Lower leg skin (tissue), 4 donors: ENCODE measurements at regions not wholly inside any gene's neighbourhood (a gene's known extent, or its start where the extent isn't known, plus 50 kb on each side); places are given as distances from the start of the nearest gene placed in this dataset.

Experiments
- DNase-seq, 2 donors: peaks; one replicate each; pipeline ENCODE4 v3.0.0-alpha.2; 2019; ENCODE audit warnings: low spot score in 2 of 2
- H3K4me3 ChIP-seq: fragments of 200-600 bp; sonication (generic); 2 replicates; pipeline ENCODE4 v1.5.1; 2017; ENCODE audit warnings: mild to moderate bottlenecking, low read depth; ENCODE audit not compliant: poor library complexity, severe bottlenecking
- POLR2A ChIP-seq, 2 donors: fragments of 450-650 bp; IDR thresholded peaks; one replicate each; pipeline ENCODE4 v1.6.1; 2016 to 2017; ENCODE audit warnings: antibody characterized with exemption in 2 of 2, mild to moderate bottlenecking in 1 of 2, moderate library complexity in 1 of 2
- WGBS, 2 donors: methylation state at CpG; one replicate each; pipeline ENCODE4 v1.1.5; 2018; 5-methylcytosine and 5-hydroxymethylcytosine counted together
- intact Hi-C: fragments of 100-400 bp; cut with DNase I; formaldehyde crosslinking; loops from one replicate; pipeline ENCODE4 v1.15.0; 2023; ENCODE audit warnings: low total_unique reads
- TF ChIP-seq, protein P1 (sequence below), 3 donors: fragments of 450-650 bp; IDR thresholded peaks; one replicate each; pipeline ENCODE4 v1.5.1; 2016; ENCODE audit warnings: antibody characterized with exemption in 3 of 3, mild to moderate bottlenecking in 3 of 3, moderate library complexity in 2 of 3

DNA sequence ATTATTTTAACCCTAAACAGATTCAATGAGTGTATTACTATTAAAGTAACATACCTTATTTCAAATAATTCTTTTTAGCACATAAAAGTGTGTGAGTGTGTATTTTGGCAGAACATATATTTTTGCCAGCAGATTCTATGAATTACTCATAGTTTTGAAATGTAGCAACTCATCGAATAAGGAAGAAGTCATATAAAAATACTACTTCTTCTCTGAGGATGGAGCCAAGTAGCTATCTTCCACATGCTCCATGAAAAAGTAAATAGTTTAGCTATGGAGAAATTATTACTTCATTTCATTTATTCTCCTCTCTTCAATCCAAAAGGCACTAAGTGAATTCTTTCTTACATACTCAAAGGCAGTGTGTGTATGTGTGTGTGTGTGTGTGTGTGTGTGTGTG lies 1090.4 kb upstream of the CDH6 start:
- no peak for DNase-seq
- TF ChIP-seq, protein P1, sequence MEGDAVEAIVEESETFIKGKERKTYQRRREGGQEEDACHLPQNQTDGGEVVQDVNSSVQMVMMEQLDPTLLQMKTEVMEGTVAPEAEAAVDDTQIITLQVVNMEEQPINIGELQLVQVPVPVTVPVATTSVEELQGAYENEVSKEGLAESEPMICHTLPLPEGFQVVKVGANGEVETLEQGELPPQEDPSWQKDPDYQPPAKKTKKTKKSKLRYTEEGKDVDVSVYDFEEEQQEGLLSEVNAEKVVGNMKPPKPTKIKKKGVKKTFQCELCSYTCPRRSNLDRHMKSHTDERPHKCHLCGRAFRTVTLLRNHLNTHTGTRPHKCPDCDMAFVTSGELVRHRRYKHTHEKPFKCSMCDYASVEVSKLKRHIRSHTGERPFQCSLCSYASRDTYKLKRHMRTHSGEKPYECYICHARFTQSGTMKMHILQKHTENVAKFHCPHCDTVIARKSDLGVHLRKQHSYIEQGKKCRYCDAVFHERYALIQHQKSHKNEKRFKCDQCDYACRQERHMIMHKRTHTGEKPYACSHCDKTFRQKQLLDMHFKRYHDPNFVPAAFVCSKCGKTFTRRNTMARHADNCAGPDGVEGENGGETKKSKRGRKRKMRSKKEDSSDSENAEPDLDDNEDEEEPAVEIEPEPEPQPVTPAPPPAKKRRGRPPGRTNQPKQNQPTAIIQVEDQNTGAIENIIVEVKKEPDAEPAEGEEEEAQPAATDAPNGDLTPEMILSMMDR (IDR thresholded peaks at IDR 0.05) = no peak
- WGBS, 2 donors = 46 to 61% methylated on average over 1 of the region's 1 CpG
- no peak overlapping the region for H3K4me3 ChIP-seq
- intact Hi-C loops = no loop called here

DNA sequence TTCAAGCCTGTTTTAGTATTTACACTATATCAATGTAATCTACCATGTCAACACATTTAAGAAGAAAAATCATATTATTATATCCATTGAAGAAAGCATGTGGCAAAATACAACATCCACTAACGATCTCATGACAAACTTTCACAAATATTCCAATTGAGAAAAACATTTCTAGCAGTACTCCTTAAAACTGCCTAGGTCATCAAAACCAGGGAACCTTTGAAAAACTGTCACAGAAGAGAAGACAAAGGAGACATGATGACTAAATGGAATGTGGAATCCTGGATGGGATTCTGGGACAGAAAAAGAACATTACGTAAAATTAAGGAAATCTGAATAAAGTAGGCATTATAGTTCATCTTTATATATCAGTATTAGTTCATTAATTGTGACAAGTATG lies 1091.3 kb upstream of the CDH6 start:
- no peak overlapping the region for H3K4me3 ChIP-seq
- 79 to 84% methylated on average over 2 of the region's 2 CpGs for WGBS, 2 donors
- intact Hi-C loops = no loop called here
- no peak for TF ChIP-seq POLR2A (IDR thresholded peaks at IDR 0.05)
- TF ChIP-seq, protein P1 (IDR thresholded peaks at IDR 0.05) = no peak
- DNase-seq = no peak

DNA sequence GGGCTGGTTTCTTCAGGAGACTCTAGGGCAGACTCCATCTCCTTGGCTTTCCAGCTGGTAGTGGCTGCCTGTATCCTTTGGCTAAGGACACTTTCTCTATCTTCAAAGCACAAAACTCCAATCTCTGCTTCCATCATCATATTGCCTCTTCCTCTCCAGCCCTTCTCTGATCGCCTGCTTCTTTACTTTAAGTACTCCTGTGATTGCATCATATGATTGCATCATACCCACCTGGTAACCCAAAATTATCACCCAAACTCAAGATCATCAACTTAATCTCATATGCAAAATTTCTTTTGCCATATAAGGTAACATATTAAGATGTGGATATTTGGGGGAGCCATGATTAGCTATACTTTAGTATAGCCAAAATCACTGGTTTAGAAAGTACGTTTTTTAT lies 1092.6 kb upstream of the CDH6 start:
- WGBS, 2 donors = 79 to 80% methylated on average over 2 of the region's 2 CpGs
- TF ChIP-seq POLR2A (IDR thresholded peaks at IDR 0.05) = no peak
- TF ChIP-seq, protein P1 (IDR thresholded peaks at IDR 0.05) = no peak
- no peak overlapping the region for H3K4me3 ChIP-seq
- no peak for DNase-seq
- intact Hi-C loops = no loop called here

DNA sequence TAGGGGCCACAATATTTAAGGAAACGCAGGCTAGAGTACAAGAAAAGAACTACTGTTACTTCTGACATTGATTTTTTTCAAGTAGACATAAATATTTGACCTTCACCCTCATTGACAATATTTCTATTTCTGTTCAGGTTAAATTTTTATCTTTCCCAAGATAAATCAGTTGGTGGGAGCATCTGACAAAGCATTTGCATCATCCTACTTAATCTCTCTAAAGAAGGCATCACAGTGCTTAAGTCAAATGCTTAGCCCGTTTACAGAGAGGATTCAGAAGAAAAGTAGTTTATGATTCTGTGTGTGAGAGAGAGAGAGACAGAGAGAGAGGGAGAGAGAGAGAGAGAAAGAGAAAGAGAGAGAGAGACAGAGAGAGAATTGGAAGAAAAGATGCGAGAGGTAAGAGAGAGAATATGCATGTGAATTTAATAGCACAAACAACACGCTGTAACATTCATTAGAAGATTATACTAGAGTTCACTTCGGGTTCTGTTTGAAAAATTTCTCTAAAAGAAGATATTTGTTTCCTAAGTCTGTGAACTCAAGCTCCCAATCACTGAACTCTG lies 1093.3 kb upstream of the CDH6 start:
- 51 to 66% methylated on average over 4 of the region's 5 CpGs for WGBS, 2 donors
- DNase-seq = no peak

DNA sequence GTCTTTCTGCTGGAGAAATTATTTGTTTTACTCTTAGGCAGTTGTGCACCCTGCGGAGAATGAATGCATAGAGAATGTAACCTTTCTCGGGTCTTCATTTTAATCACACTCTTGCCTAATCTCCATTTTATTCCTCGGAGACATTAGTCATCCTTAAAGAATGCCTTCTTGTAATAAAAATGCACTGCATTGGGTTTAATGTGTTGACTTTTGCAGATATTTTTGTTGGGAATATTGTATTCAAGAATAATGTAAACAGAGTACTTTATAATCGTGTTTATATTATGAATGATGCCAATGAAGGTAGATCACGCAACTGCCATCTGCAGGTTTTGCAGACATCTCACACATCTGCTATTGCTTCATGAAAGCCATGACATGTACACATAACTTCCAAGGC lies 1093.9 kb upstream of the CDH6 start:
- WGBS, 2 donors = 69 to 72% methylated on average over 5 of the region's 5 CpGs
- intact Hi-C loops = no loop called here
- no peak for TF ChIP-seq POLR2A (IDR thresholded peaks at IDR 0.05)
- TF ChIP-seq, protein P1 (IDR thresholded peaks at IDR 0.05) = no peak
- no peak for DNase-seq
- no peak overlapping the region for H3K4me3 ChIP-seq

More for the DNA sequence above, 1093.3 kb upstream of the CDH6 start:
- H3K4me3 ChIP-seq = no peak overlapping the region
- no peak for TF ChIP-seq POLR2A (IDR thresholded peaks at IDR 0.05)
- TF ChIP-seq, protein P1 (IDR thresholded peaks at IDR 0.05) = no peak
- intact Hi-C loops = no loop called here

DNA sequence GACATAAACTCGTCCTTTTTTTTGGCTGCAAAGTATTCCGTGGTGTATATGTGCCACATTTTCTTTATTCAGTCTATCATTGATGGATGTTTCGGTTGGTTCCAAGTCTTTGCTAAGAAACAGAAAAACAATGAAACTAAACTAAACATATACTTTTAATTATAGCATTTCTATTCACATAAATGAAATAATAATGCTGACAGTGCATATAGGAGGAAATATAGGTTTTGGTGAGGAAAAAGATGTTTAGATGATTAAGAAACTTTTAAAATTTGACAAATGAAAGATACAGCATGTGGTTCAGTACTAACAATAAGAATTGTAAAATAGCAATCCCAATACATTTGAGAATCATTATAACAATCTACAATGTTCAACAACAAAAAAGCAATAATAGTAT lies 1094.5 kb upstream of the CDH6 start:
- intact Hi-C loops = no loop called here
- no peak overlapping the region for H3K4me3 ChIP-seq
- no peak for DNase-seq
- WGBS, 2 donors = 80 to 83% methylated on average over 3 of the region's 3 CpGs
- TF ChIP-seq, protein P1 (IDR thresholded peaks at IDR 0.05) = no peak
- TF ChIP-seq POLR2A (IDR thresholded peaks at IDR 0.05) = no peak
